ENCODE measurements at regions not wholly inside any gene's neighbourhood (a gene's known extent, or its start where the extent isn't known, plus 50 kb on each side); places are given as distances from the start of the nearest gene placed in this dataset.

DNA sequence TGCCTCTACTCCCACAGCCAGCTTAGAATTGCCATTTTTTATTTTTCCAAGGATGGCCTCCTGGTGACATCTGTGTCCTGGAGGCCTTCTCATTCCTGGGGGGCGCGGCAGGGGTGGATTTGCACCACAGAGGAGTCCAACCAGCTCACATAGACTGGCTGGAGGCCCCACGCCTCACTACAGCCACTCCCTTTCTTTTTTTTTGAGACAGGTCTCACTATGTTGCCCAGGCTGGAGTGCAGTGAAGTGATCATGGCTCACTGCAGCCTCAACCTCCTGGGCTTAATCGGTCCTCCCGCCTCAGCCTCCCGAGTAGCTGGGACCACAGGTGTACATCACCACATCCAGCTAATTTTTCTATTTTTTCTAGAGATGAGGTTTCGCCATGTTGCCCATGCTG lies 57.6 kb upstream of the DOCK1 start:
- no peak for DNase-seq (ENCODE audit: low spot score)

- no peak for DNase-seq (ENCODE audit: low spot score)
These were observed 55.6 kb upstream of the DOCK1 start for GRCh38 chr10:126849646-126850045.

DNA sequence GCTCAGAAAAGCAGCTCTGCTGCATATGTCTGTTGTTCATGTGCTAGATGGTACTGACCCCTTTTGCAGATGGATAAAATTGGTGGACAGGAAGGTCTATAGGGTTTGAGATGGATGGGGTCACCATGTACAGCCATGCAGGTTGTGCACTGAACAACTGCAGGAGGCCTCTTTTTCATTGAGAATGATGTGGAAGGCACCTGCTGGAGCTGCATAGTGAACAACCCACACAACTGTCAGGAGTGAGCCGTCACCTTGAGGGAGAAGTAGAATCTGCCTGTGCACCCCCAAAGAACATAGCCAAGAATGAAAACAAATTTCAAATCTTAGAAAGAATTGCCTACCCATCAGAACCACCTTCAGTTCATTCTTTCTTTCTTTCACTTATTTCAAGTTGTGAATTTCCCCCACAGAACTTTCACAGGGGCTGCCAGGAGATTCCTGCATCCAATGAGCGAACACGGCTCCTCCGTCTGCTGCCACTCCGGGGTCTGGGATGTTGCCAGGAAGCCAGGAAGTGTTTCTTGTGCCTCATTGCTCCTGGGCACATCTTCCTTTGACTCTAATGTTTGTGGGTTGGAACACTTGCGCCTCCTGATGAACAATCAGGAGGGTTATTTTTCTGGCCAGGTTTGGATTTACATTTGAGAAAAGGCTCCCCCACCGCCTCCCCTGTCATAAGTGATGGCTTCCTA lies 53.7 kb upstream of the DOCK1 start:
- DNase-seq (ENCODE audit: low spot score), result peak; percentile 21

DNA sequence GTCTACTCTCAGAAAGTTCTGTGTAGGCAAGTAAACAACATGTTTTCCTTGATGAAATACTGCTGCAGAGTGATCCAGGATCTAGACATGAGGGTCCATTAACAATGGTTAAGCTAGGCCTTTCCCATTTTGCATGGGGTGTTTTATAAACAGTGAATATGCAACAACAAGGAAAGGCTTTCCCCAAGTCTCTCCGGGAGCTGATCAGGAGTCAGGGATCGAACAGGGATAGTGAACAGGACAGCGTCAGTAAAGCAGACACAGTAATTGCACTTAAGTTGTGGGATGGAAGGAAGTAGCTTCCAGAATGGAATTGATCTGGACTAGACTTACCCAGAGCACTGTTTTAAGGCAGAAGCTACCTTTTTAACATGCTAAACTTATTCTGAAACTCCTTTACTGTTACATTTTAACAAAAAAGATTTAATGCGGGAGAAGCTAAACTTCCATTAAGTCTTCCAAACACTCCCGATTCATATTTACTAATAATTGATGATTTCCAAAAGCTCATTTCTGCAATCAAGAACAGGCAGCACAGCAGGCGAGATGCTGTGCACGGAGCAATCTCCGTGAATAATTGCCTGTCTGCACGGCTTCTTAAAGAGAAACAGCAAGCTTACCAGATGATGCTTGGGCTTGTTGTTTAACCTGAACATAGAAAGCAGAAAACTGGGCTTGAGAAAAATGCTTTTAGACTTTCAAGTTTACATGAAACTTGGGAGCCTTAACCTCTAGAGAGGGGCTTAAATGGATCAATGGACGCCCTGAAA lies 50.3 kb upstream of the DOCK1 start:
- DNase-seq (ENCODE audit: low spot score), result peak; percentile 13

All from ecto neural progenitor cell (in vitro differentiated cells).